Lower lobe of right lung (tissue), 2 donors: ENCODE measurements at regions not wholly inside any gene's neighbourhood (a gene's known extent, or its start where the extent isn't known, plus 50 kb on each side); places are given as distances from the start of the nearest gene placed in this dataset.

Experiments
- ATAC-seq, 2 donors: fragments of 200-7000 bp; cut with Tn5 transposase; one replicate each; pipeline ENCODE4 v1.9.1; 2020 to 2022; ENCODE audit warnings: mild to moderate bottlenecking in 2 of 2, moderate library complexity in 2 of 2
- DNase-seq: peaks from one replicate; pipeline ENCODE4 v3.0.0-alpha.2; 2020
- H3K27ac ChIP-seq: fragments of 200-600 bp; one replicate; pipeline ENCODE4 v1.8.0; 2022
- H3K27me3 ChIP-seq: fragments of 200-600 bp; one replicate; pipeline ENCODE4 v1.8.0; 2022; ENCODE audit warnings: low read depth
- H3K36me3 ChIP-seq: fragments of 200-600 bp; one replicate; pipeline ENCODE4 v1.8.0; 2022; ENCODE audit warnings: mild to moderate bottlenecking
- H3K4me1 ChIP-seq: fragments of 200-600 bp; one replicate; pipeline ENCODE4 v1.8.0; 2022
- H3K4me3 ChIP-seq: fragments of 200-600 bp; one replicate; pipeline ENCODE4 v1.8.0; 2022; ENCODE audit warnings: mild to moderate bottlenecking
- H3K9me3 ChIP-seq: fragments of 200-600 bp; one replicate; pipeline ENCODE4 v1.8.0; 2022
- CTCF ChIP-seq: fragments of 200-600 bp; IDR thresholded peaks from one replicate; pipeline ENCODE4 v1.8.0; 2022; ENCODE audit warnings: antibody characterized with exemption, mild to moderate bottlenecking
- intact Hi-C: fragments of 100-400 bp; cut with DNase I; formaldehyde crosslinking; loops from one replicate; pipeline ENCODE4 v1.11.0; 2022
- donor health status: DM: no; HTN: yes; CAD: no; lungs with severe emphysema.

DNA sequence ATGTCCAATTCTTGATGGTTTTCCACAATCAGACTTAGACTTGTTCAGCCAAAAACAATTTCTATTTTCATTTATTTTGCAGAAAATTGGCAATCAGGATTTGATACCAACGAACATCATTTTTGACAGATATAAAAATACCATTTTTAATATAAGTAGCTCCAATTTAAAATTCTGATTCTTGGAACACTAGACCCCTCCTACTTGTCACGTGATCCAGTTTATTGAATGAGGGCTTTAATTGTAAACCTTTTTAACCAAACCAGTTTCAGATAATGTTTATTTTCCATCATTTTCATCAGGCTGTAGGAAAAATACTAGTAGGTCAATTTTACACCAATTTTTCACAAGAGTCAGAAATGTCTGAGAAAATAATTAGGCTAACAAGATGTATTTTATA, 607.2 kb upstream of the RGS18 start:
- H3K4me3 ChIP-seq, result no peak overlapping the region
- no peaks in the 10 kb centered on the region for H3K36me3 ChIP-seq
- intact Hi-C loops, result no loop called here
- no peaks in the 10 kb centered on the region for H3K4me1 ChIP-seq
- DNase-seq (no peak), ATAC-seq (no peak)
- no peaks in the 10 kb centered on the region for H3K9me3 ChIP-seq
- H3K27ac ChIP-seq, result no peak overlapping the region
- no peak for TF ChIP-seq CTCF
- H3K27me3 ChIP-seq, result no peaks in the 10 kb centered on the region

GRCh38 chr1:191558379-191558778, 599.9 kb upstream of the RGS18 start:
- no peak for TF ChIP-seq CTCF
- DNase-seq (no peak), ATAC-seq (no peak)
- H3K36me3 ChIP-seq, result no peaks in the 10 kb centered on the region
- no peaks in the 10 kb centered on the region for H3K27me3 ChIP-seq
- no peak overlapping the region for H3K4me3 ChIP-seq
- H3K4me1 ChIP-seq, result no peaks in the 10 kb centered on the region
- no peaks in the 10 kb centered on the region for H3K9me3 ChIP-seq
- no peak overlapping the region for H3K27ac ChIP-seq
- intact Hi-C loops, result no loop called here

DNA sequence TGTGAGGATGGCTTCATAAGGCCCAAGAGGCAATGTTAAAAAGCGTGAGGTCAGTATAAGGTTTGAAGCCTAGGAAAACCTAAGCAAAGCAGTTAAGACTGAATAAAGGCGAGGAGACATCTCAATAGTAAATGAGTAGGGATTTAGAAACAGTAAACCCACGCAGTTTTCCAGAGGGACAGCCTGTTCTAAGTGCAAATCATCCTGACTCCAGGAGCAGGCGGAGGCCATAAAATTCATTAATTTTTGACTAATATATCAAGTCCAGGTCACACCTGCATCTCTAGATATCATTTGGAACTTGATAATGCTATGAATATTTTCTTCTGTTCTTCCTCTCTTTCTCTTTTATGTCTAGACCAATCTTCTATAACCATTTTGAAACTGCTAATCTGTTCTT, 597.0 kb upstream of the RGS18 start:
- Histone ChIP-seq H3K27ac (no peak overlapping the region), H3K27me3 (no peaks in the 10 kb centered on the region), H3K36me3 (no peaks in the 10 kb centered on the region), H3K4me3 (no peak overlapping the region), H3K4me1 (no peaks in the 10 kb centered on the region), H3K9me3 (no peaks in the 10 kb centered on the region)
- DNase-seq (no peak), ATAC-seq (no peak)
- no peak for TF ChIP-seq CTCF
- intact Hi-C loops, result no loop called here

- Histone ChIP-seq H3K9me3 (no peaks in the 10 kb centered on the region), H3K27me3 (no peaks in the 10 kb centered on the region), H3K36me3 (no peaks in the 10 kb centered on the region), H3K4me1 (no peaks in the 10 kb centered on the region), H3K27ac (no peak overlapping the region), H3K4me3 (no peak overlapping the region)
- no peak for ATAC-seq
- intact Hi-C loops, result no loop called here
- no peak for TF ChIP-seq CTCF
- no peak for DNase-seq
These were observed 594.0 kb upstream of the RGS18 start for GRCh38 chr1:191564275-191564674.

DNA sequence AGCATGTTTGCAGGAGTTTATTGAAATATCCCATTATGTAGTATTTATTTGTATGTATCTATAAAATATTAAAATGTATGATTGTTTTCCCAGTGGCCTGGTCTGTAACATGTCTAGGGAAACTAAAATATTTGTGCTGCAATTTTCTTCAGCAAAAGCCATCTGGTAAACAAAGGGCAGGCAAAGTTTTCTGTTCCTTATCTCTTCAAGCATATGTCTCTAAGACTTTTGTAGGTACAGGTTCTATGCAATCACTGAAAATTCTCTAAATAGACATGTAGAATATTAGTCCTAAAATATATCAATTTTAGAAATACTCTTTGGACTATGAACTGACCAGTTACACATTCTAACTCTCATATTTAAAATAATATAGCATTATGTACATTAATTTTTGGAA, 585.8 kb upstream of the RGS18 start:
- Histone ChIP-seq H3K27me3 (no peaks in the 10 kb centered on the region), H3K4me3 (no peak overlapping the region), H3K4me1 (no peaks in the 10 kb centered on the region), H3K9me3 (no peaks in the 10 kb centered on the region), H3K36me3 (no peaks in the 10 kb centered on the region), H3K27ac (no peak overlapping the region)
- no peak for DNase-seq
- no peak for ATAC-seq
- intact Hi-C loops, result no loop called here
- no peak for TF ChIP-seq CTCF

GRCh38 chr1:191575180-191575579, 583.1 kb upstream of the RGS18 start:
- Histone ChIP-seq H3K4me1 (no peaks in the 10 kb centered on the region), H3K36me3 (no peaks in the 10 kb centered on the region), H3K27ac (no peak overlapping the region), H3K9me3 (no peaks in the 10 kb centered on the region), H3K4me3 (no peak overlapping the region), H3K27me3 (no peaks in the 10 kb centered on the region)
- no peak for TF ChIP-seq CTCF
- intact Hi-C loops, result no loop called here
- no peak for DNase-seq
- ATAC-seq, result no peak
